ENCODE measurements at regions not wholly inside any gene's neighbourhood (a gene's known extent, or its start where the extent isn't known, plus 50 kb on each side); places are given as distances from the start of the nearest gene placed in this dataset.
A peak's percentile ranks its signal among the peaks of the same experiment; 100 is the strongest.

DNA sequence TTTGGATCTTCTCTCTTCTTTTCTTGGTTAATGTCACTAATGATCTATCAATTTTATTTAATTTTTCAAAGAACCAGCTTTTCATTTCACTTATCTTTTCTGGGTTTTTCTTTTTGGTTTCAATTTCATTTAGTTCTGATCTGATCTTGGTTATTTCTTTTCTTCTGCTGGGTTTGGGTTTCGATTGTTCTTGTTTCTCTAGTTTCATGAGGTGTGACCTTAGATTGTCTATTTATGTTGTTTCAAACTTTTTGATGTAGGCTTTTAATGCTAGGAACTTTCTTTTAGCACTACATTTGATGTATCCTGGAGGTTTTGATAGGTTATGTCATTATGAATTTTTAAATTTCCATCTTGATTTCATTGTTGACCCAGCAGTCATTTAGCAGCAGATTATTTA is 142.3 kb downstream of the C11orf87 start:
- no peak for DNase-seq

DNA sequence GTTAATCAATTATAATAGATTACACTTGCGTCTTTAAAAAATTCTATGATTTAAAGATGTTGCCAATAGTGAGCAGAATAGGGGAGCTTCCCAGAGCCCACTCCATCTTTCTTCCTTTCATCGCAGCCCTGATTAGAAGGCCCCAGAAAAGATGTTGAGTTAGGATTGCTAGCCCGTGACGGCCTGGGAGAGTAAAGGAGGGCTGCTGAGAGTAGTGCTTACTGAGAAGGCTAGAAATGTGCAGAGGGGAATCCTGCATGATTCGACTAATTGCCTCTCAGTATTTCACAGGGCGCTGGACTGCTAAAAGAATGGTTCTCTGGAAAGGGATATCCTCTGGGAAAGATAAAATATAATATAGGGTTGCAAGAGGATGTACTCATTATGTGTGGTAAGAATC is 160.5 kb downstream of the C11orf87 start:
- DNase-seq: peak; percentile 32

DNA sequence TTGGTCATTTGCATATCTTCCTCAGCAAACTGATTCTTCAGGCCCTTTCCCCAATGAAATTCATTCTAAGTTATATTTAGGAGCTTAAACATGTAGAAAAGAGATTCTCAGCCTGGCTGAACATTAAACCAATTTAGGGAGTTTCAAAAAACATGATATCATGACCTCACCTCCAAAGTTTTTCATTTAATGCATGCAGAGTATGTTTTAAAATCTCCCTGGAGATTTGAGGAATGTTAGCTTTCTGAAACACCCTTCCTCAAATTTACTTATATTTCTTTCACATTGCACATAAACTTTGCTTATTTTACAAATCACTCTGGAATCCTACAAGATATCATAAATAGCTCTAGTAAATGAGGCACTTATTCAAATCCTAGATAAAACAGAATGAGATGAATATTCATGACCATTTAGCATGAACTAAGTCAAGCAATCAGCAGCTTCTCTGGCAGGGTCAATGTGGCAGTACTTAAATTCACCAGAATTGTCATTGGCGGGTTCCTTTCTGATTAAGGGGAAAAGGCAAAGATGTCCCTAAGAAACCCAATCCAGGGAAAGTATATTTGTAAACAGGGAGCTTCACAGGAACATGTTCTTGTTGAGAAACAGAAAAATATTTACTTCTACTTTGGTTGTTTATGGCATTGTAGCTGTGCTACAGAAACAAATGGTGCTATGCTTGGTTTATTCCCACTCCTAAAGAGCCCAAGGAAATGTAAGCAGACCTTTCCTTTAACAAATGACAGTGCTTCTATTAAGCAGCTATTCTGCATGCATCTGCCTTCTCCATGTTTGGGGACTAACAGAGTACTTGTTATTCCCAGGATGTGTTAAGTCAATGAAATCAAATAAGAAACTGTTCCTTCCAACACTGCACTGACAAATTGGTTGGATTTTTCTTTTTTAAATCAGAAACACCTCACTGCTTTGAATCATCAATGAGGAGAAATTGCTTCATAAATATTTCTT is 162.3 kb downstream of the C11orf87 start:
- DNase-seq: no peak

GRCh38 chr11:109586789-109587188 is 164.8 kb downstream of the C11orf87 start:
- peak; percentile 73 for DNase-seq

- peak; percentile 33 for DNase-seq
Measured at GRCh38 chr11:109590782-109591181, 168.8 kb downstream of the C11orf87 start.

- DNase-seq: no peak
Measured at GRCh38 chr11:109597336-109597735, 175.3 kb downstream of the C11orf87 start.

DNA sequence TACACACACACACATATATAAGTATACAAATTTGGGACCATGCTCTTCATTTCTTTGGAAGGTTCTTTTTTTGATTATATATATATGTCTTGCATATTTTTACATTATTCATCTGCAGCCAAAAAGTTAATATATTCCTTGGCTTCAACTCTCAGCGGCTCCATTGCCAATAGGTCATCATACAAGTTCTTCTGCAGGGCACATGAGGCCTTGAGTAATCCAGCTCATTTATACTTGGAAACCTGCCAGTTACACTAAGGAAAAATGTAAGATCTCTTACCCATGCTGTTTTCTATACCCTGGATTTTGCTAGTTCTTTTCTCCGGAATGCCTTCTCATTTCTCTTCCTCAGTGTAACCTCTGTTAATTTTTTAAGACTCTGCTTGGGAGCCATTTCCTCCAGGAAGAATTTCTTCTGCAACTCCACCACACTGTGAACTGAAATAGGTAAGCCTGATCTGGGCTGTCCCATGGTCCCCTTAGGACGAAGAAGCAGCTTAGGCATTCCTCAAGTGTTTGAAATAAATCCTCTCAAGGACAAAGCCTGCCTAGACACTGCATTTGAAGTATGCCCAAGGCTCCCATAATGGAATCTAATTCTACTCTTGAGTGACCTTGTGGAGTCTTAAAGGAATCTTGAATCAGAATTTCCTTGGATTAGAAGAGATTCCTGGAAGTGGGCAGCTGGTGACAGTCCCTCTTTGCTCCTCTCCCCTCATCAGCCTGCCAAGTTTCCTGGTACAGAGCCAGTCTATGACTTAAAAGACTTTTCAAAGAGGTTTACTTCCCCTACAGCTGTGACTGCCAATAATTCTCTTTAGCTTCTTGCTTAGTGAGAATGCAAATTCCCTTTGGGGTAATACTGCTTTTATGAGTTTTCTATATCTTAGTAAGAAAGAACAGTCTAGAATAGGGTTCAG is 182.8 kb downstream of the C11orf87 start:
- DNase-seq: no peak

GRCh38 chr11:109606256-109606655 is 184.3 kb downstream of the C11orf87 start:
- DNase-seq: no peak

GRCh38 chr11:109609454-109610185 is 187.6 kb downstream of the C11orf87 start:
- DNase-seq: no peak

DNA sequence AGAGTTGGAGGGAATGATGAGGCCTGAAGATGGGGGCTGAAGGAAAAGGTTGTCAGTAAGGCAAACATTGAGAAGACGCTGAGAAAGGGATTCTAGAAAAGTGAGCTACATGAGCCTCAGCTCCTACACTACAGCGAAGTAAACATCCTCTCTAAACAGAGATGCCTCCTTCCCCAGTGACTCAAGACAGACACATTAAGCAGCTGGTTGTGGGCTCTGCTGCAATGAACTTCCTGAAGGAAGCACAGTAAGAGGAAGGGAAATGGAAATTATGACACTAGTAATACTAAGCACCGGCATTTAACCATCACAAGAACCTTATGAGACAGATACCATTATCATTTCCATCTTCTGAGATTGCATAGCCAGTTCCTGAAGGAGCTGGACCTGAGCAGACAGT is 190.5 kb downstream of the C11orf87 start:
- no peak for DNase-seq

DNA sequence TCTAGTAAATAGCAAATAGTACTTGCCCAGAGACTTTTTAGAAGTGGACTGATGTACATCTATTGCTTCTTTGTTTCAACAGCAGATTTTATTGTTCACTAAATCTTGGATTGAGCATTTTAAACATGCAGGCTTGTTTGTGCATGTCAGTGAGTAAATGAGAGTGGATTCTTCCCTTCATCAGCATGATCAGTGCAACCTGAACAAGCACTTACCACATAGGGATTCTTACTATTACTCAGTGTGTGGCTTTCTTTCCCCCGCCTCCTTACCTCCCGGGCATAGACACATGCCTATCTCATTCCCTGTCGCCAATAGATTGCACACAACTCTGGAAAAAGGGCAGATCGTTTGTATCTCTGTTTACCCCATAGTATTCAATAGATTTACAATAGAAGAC is 197.5 kb downstream of the C11orf87 start:
- no peak for DNase-seq

DNA sequence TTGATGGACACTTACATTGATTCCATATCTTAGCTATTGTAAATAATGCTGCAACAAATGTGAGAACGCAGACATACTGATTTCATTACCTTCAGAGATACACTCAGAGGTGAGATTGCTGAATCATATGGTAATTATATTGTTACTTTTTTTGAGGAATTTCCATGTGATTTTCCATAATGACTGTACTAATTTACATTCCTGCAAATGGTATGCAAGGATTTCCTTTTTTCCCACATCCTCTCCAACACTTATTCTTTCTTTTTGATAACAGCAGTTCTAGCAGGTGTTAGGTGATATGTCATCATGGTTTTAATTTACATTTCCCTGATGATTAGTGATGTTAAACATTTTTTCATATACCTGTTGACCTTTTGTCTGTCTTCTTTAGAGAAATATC is 207.7 kb downstream of the C11orf87 start:
- DNase-seq: no peak

GRCh38 chr11:109641549-109641948 is 219.6 kb downstream of the C11orf87 start:
- no peak for DNase-seq

DNA sequence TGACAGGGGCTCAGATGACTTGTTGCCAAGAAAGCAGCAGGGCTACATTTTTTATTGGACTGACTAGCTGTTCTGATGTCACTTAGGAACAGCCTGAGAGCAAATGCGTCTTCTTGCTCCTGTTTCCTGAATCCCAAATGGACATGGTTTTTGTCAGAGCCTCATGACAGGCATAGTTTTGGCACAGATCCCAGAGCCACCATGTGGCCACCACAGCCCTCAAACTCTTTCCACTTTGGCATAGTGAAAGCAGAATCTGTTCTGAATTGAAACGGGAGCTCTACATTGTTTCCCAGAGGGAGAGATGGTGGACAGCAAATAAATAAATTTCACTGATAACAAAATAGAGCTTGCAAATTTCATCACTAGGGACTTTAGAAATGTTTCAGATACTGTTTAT is 222.2 kb downstream of the C11orf87 start:
- peak; percentile 96 for DNase-seq

DNA sequence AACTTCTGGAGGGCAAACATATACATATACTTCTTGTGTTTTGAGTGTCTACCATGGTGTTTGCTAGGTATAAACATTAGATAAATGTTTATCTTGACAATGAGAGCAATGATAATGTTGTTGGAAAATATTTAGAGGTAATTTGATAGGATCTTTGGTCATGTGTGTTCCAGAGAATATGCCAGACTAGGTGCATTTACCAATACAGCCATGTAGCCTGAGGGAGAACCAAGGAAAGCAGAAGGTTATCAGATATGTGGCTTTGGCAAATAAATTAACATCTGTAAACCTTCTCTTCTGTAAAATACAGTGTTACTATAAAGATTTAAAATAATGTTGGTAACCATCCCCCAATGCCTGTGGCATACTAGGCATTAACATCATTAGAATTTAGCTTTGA is 226.8 kb downstream of the C11orf87 start:
- DNase-seq: no peak

GRCh38 chr11:109654091-109654490 is 232.1 kb downstream of the C11orf87 start:
- DNase-seq: no peak

DNA sequence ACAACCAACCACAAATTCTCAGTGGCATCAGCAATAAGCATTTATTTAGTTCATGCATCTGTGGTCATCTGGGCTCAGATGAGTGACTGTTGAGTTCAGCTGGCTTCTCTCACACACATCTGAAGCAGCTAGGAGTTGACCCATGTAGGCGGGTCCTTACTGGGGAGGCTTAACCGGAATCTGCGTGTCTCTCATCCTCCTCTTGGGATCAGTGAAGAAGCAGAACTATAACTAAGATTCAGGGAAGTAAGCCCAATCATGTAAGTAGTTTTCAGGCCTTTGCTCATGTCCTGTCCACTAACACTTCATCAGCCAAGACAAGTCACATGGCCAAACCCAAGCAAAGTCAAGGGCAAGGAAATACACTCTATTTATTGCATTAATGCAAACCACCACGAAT is 236.2 kb downstream of the C11orf87 start:
- DNase-seq: no peak

DNA sequence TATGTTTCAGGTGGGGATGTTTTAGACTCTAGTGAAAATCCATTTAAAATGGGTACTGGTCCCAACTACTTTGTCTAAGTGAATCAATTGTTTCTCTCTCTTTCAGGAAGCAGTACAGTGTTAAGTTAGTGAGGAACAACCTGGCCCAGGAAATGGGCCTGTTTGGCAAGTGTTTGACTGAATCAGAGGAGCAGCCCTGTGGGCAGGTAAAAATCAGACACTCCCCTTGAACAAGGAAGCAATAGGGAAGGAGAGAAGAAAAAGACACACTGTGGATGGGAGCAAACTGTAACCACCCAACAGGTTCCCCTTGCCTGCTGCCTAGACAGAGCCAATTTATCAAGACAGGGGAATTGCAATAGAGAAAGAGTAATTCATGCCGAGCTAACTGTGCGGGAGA is 245.7 kb downstream of the C11orf87 start:
- DNase-seq: no peak

DNA sequence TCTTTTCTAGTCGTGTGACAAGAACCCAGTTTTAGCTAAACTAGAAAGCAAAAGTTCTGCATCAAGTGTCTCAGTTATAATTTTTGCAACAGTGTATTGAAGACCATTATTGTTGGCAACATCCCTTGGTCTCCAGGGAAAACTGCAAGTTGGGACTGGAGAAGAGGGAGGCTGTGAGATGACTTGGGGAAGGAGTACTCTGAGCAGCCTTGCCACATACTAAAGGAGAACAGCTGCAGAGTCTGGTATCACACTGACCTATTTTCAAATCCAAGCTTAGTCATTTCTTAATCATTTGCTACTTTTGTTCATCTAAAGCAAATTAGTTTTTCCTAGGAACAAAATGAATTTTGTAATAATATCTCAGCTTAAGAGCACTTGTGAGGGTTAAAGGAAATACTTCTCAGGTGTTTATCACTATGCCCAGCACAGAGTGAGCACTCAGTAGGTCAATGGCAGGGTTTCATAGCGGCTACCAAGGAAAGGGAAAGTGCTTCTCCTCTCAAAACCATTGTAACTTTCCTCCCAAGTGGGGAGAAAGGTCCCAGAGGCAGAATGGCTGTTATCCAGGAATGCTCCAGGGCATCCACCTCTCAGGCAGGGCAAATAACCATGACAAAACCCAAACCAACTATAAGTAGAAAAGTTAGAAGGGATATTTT is 247.1 kb downstream of the C11orf87 start:
- no peak for DNase-seq

GRCh38 chr11:109677231-109677630 is 255.2 kb downstream of the C11orf87 start:
- peak; percentile 15 for DNase-seq

DNA sequence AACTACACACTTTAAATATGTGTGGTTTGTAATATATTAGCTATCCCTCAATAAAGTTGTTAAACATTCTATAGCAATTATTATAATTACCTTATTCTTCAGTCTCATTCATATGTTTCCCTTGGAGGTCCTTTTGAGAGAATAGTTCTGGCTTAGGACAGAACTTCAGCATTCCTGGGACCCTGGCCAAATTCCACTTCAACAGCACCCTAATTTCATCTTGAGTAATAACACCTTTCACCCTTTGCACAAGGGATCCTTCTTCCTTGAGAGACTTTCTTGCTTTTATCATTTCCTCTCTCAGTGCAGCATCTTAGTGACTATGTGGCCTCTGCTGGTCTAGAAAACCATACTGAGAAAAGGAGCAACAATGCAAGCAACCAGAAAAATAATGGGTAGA is 255.9 kb downstream of the C11orf87 start:
- DNase-seq: no peak

- no peak for DNase-seq
Measured at GRCh38 chr11:109680127-109680526, 258.1 kb downstream of the C11orf87 start.
